GM12865 (cell line): ENCODE measurements at regions not wholly inside any gene's neighbourhood (a gene's known extent, or its start where the extent isn't known, plus 50 kb on each side); places are given as distances from the start of the nearest gene placed in this dataset.

ENCODE experiments used
- DNase-seq: peaks from one replicate; pipeline ENCODE4 v3.0.0; 2010; ENCODE audit warnings: low read depth
- H3K4me3 ChIP-seq: 2 replicates; pipeline ENCODE4 v1.5.1; 2011; ENCODE audit warnings: mild to moderate bottlenecking, low read depth, low read length, control low read depth
- CTCF ChIP-seq: IDR thresholded peaks from 2 replicates; pipeline ENCODE4 v1.5.1; 2011; ENCODE audit warnings: low read length, control low read depth, low read depth, inconsistent platforms; ENCODE audit not compliant: insufficient read depth; ENCODE audit errors: missing control alignments

GRCh38 chr13:80618781-80619180 lies 277.9 kb upstream of the SPRY2 start:
- TF ChIP-seq CTCF: no peak
- no peak overlapping the region for H3K4me3 ChIP-seq
- no peak for DNase-seq

GRCh38 chr13:80612804-80613203 lies 271.9 kb upstream of the SPRY2 start:
- no peak for DNase-seq
- no peak for TF ChIP-seq CTCF

GRCh38 chr13:80611310-80611709 lies 270.4 kb upstream of the SPRY2 start:
- no peak for DNase-seq
- no peak overlapping the region for H3K4me3 ChIP-seq
- TF ChIP-seq CTCF: no peak

More at GRCh38 chr13:80612804-80613203, 271.9 kb upstream of the SPRY2 start:
- H3K4me3 ChIP-seq: no peak overlapping the region

GRCh38 chr13:80605716-80606115 lies 264.8 kb upstream of the SPRY2 start:
- no peak overlapping the region for H3K4me3 ChIP-seq
- DNase-seq: no peak
- no peak for TF ChIP-seq CTCF

GRCh38 chr13:80605011-80605410 lies 264.1 kb upstream of the SPRY2 start:
- H3K4me3 ChIP-seq: no peak overlapping the region
- TF ChIP-seq CTCF: no peak
- DNase-seq: no peak

- no peak for DNase-seq
- no peak for TF ChIP-seq CTCF
- no peak overlapping the region for H3K4me3 ChIP-seq
Observed at GRCh38 chr13:80604098-80604497, 263.2 kb upstream of the SPRY2 start.

- no peak for DNase-seq
- no peak for TF ChIP-seq CTCF
Observed at GRCh38 chr13:80603351-80603750, 262.4 kb upstream of the SPRY2 start.

More at GRCh38 chr13:80603351-80603750, 262.4 kb upstream of the SPRY2 start:
- no peak overlapping the region for H3K4me3 ChIP-seq
